HUES48 (cell line): ENCODE measurements at regions not wholly inside any gene's neighbourhood (a gene's known extent, or its start where the extent isn't known, plus 50 kb on each side); places are given as distances from the start of the nearest gene placed in this dataset.
"Not testable (repeated sequence)": the region's sequence is repeated elsewhere in the genome, so short reads cannot be mapped to it uniquely, and the experiment has no call there.

ENCODE experiments used
- H3K27ac ChIP-seq: one replicate; pipeline ENCODE4 v1.7.0; 2013; ENCODE audit warnings: low read depth, low read length, inconsistent platforms
- H3K27me3 ChIP-seq: 2 replicates; pipeline ENCODE4 v1.6.1; 2013; ENCODE audit warnings: mild to moderate bottlenecking, low read length; ENCODE audit not compliant: control insufficient read depth, insufficient read depth
- H3K36me3 ChIP-seq: 2 replicates; pipeline ENCODE4 v1.6.1; 2013; ENCODE audit warnings: low read length; ENCODE audit not compliant: control insufficient read depth, insufficient read depth
- H3K4me1 ChIP-seq: 2 replicates; pipeline ENCODE4 v1.6.1; 2013; ENCODE audit warnings: mild to moderate bottlenecking, low read length; ENCODE audit not compliant: control insufficient read depth, insufficient read depth
- H3K4me3 ChIP-seq: 2 replicates; pipeline ENCODE4 v1.5.1; 2013; ENCODE audit warnings: mild to moderate bottlenecking, low read depth, low read length
- H3K9ac ChIP-seq: 2 replicates; pipeline ENCODE4 v1.6.1; 2013; ENCODE audit warnings: mild to moderate bottlenecking, low read depth, low read length, moderate library complexity
- H3K9me3 ChIP-seq: 2 replicates; pipeline ENCODE4 v1.6.1; 2013; ENCODE audit warnings: low read length; ENCODE audit not compliant: control insufficient read depth, insufficient read depth

DNA sequence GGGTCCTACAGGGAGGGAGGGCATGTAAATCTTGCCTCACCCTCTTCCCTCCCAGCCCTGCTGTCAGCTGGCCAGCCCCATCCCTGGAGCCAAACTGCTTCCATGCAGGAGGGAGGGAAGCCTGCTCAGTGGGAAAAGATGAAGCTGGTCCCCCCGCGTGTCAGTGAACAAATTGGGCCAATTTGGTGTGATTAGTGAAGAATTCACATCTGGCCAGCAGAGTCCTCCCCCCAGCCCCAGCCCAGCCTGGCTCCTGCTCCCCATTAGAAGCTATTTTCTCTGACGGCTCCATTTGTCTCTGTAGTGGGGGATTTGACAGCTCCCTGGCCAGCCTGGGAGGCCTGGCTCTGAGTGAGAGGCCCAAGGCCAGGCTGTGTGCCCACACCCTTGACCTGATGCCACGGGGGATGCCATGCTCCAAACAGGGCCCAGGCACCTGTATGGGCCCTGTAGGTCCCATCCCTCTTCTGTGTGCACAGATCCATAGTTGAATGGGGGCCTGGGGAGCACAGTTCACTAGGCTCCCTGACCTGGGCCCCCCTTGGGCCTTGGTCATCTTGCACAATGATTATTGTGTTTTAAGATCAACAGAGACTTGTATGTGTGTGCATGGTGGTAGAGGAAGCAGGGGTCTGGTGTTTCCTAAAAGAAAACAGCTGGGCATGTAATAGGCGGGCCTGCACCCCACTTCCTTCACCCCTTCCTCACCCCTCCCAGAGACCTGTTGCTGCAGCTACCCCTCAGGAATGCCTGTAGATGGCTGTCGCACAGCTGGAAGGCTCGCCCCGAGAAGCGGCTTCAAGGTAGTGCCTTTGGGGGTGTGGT, 50.7 kb upstream of the TAC4 start:
- H3K4me3 ChIP-seq, result no peak overlapping the region
- H3K9ac ChIP-seq, result no peak overlapping the region
- H3K9me3 ChIP-seq, result no peaks in the 10 kb centered on the region
- peaks cover 44% of the 10 kb centered on the region for H3K27me3 ChIP-seq
- no peak overlapping the region for H3K27ac ChIP-seq
- H3K4me1 ChIP-seq, result peaks cover 6% of the 10 kb centered on the region; the same call in 1 of the 2 replicates
- H3K36me3 ChIP-seq, result no peaks in the 10 kb centered on the region

DNA sequence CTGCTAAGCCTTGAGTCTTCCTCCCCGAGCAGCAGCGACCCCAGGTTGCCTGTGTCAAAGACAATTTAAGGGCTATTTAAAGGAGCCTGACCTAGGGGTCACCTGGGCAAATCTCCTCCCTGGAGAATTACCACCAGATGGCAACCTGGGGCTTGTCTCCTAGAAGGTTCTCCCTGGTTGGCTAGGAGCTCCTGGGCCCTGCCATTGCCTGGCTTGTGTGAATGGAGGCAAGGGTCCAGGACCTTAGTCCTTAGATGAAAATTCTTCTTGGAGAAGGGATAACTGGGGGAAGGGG, 51.3 kb upstream of the TAC4 start:
- Histone ChIP-seq H3K9me3 (no peaks in the 10 kb centered on the region), H3K4me1 (peaks cover 6% of the 10 kb centered on the region; the same call in 1 of the 2 replicates), H3K4me3 (no peak overlapping the region), H3K27me3 (peaks cover 44% of the 10 kb centered on the region), H3K27ac (no peak overlapping the region), H3K9ac (no peak overlapping the region), H3K36me3 (no peaks in the 10 kb centered on the region)

DNA sequence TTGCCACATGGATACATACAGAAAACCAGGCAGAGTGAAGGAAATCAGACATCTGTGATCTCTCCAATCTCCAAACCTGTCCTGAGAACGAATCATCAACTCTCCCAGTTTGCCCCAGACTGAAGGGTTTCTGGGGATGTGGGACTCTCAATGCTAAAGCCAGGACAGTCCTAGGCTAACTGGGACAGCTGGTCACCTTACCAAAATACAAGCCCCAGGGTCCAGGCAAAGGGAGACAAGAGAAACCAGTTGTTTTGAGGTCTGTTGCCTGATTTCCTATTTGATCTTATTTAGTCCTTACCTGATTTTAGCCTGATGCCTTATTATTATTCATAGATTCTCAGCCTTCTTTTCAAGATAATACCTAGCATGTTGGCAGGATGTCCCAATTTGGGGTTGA, 51.7 kb upstream of the TAC4 start:
- no peak overlapping the region for H3K9ac ChIP-seq
- peaks cover 6% of the 10 kb centered on the region; the same call in 1 of the 2 replicates for H3K4me1 ChIP-seq
- H3K27ac ChIP-seq, result no peak overlapping the region
- no peak overlapping the region for H3K4me3 ChIP-seq
- no peaks in the 10 kb centered on the region for H3K36me3 ChIP-seq
- H3K27me3 ChIP-seq, result peaks cover 48% of the 10 kb centered on the region
- no peaks in the 10 kb centered on the region for H3K9me3 ChIP-seq

DNA sequence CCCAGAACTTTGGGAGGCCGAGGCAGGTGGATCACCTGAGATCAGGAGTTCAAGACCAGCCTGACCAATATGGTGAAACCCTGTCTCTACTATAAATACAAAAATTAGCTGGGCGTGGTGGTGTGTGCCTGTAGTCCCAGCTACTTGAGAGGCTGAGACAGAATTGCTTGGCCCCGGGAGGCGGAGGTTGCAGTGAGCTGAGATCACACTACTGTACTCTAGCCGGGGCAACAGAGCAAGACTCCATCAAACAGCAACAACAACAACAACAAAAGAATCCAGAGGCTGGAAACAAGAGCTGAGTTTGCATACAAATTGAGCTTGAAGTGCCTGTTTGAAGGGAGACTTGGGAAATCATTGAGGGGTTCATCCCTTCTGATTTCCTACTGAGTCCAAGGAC, 52.9 kb upstream of the TAC4 start:
- H3K4me1 ChIP-seq, H3K9me3 ChIP-seq, H3K9ac ChIP-seq, H3K4me3 ChIP-seq, H3K27ac ChIP-seq, H3K36me3 ChIP-seq: not testable (repeated sequence)
- peaks cover 57% of the 10 kb centered on the region for H3K27me3 ChIP-seq

DNA sequence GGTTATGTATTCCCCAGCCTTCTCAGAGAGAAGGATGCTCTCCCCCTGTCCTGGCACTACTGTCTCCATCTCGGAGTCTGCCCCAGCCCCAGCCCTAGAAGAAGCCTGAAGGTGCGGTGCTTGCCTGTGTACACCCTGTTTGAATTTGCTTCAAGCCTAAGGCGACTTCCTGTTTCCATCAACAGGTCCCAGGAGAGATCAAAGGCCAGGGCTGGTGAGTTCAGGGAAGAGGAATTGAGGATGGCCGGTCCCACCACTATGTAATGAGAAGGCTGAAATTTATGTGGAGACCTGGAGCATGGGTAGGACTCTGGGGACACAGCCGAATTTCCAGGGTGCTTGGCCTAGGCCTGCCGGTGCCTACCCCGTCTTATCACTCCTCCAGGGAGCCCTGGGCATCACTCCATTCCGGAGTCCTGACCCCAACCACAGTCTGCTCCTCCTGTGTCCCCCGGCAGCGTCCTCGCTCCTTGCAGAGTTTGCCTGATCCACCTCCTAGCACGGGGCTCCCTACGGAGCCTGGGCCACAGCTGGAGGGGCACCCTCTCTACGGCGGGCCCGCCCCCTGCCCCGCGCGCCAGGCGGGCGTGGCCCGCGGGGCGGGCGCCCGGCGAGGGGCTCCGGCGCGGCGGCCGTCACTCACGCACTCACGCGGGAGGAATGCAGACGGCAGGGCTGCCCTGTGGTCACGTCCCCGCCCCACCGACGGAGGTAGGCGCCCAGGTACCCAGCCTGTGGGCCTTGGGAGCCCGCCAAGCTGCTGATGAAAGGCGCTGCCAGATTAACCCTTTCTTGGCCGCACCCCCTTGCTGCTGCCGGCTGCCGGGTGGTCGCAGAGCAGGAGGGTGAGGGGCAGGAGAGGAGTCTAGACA, 53.8 kb upstream of the TAC4 start:
- H3K4me3 ChIP-seq, result peak overlapping the region; percentile 56
- peaks cover 58% of the 10 kb centered on the region for H3K27me3 ChIP-seq
- H3K36me3 ChIP-seq, result no peaks in the 10 kb centered on the region
- H3K9me3 ChIP-seq, result no peaks in the 10 kb centered on the region
- no peak overlapping the region for H3K9ac ChIP-seq
- no peak overlapping the region for H3K27ac ChIP-seq
- peaks cover 6% of the 10 kb centered on the region; the same call in 1 of the 2 replicates for H3K4me1 ChIP-seq

- Histone ChIP-seq H3K27ac (no peak overlapping the region), H3K9ac (no peak overlapping the region), H3K27me3 (peaks cover 73% of the 10 kb centered on the region), H3K9me3 (no peaks in the 10 kb centered on the region), H3K4me3 (no peak overlapping the region), H3K36me3 (no peaks in the 10 kb centered on the region), H3K4me1 (peaks cover 5% of the 10 kb centered on the region; the same call in 1 of the 2 replicates)
Measured at GRCh38 chr17:49903523-49903922, 55.7 kb upstream of the TAC4 start.

- H3K27ac ChIP-seq, result no peak overlapping the region
- H3K9ac ChIP-seq, result no peak overlapping the region
- no peak overlapping the region for H3K4me3 ChIP-seq
- no peaks in the 10 kb centered on the region for H3K9me3 ChIP-seq
- no peaks in the 10 kb centered on the region; the same call in 1 of the 2 replicates for H3K4me1 ChIP-seq
- H3K27me3 ChIP-seq, result peaks cover 87% of the 10 kb centered on the region
- no peaks in the 10 kb centered on the region for H3K36me3 ChIP-seq
Measured at GRCh38 chr17:49904893-49905292, 57.0 kb upstream of the TAC4 start.

DNA sequence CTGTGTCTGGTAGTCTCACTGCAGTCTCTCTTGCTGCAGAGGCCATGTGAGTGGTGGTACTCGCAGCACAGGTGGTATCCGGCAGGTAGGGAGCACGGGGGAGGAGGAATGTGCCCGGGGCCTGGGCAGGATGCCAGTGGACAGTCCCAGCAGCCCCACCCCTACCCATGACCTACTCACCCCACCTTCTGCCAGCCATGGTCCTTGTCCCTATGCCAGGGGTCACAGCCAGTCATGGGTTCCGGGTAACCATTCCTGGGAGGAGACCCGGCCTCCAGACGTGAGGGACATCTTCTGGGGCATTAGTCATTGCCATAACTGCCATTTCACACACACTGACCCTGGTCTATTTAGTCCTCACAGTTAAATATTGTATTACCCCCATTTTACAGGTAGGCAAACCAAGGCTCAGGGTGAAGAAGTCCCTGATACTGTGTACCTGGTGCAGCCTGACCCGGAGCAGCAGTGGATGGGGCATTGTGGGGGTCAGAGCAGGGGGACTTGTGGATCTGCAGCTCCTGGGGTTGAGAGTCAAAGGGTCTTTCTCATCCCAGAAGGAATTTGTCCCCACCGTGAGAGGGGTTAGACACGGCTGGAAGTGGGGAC, 58.8 kb upstream of the TAC4 start:
- peaks cover 96% of the 10 kb centered on the region for H3K27me3 ChIP-seq
- H3K36me3 ChIP-seq, result no peaks in the 10 kb centered on the region
- no peak overlapping the region for H3K9ac ChIP-seq
- H3K27ac ChIP-seq, result no peak overlapping the region
- H3K4me1 ChIP-seq, result peaks cover 8% of the 10 kb centered on the region; the same call in 1 of the 2 replicates
- no peaks in the 10 kb centered on the region for H3K9me3 ChIP-seq
- H3K4me3 ChIP-seq, result no peak overlapping the region

- Histone ChIP-seq H3K4me1 (peaks cover 8% of the 10 kb centered on the region; the same call in 1 of the 2 replicates), H3K36me3 (no peaks in the 10 kb centered on the region), H3K27ac (no peak overlapping the region), H3K9ac (no peak overlapping the region), H3K4me3 (no peak overlapping the region), H3K9me3 (no peaks in the 10 kb centered on the region), H3K27me3 (peaks cover 96% of the 10 kb centered on the region)
Measured at GRCh38 chr17:49907279-49907678, 59.4 kb upstream of the TAC4 start.

GRCh38 chr17:49908782-49909714, 59.9 kb upstream of the DLX4 start:
- H3K36me3 ChIP-seq, result no peaks in the 10 kb centered on the region
- H3K9ac ChIP-seq, result no peak overlapping the region
- H3K4me1 ChIP-seq, result peaks cover 8% of the 10 kb centered on the region; the same call in 1 of the 2 replicates
- no peak overlapping the region for H3K27ac ChIP-seq
- H3K9me3 ChIP-seq, result no peaks in the 10 kb centered on the region
- H3K27me3 ChIP-seq, result peaks cover 90% of the 10 kb centered on the region
- H3K4me3 ChIP-seq, result no peak overlapping the region
